ENCODE measurements at regions not wholly inside any gene's neighbourhood (a gene's known extent, or its start where the extent isn't known, plus 50 kb on each side); places are given as distances from the start of the nearest gene placed in this dataset.

- Histone ChIP-seq H2BK120ac (ENCODE audit: low read depth, low read length) (no peak overlapping the region), H4K8ac (ENCODE audit: low read depth in 2 of 2, low read length in 2 of 2) (no peak overlapping the region), H3K79me1 (ENCODE audit: low read depth in 1 of 2, low read length in 2 of 2) (no peaks in the 10 kb centered on the region), H3K4me1 (ENCODE audit: control insufficient read depth, insufficient read depth, low read length) (no peaks in the 10 kb centered on the region), H3K4ac (ENCODE audit: low read depth, low read length) (no peak overlapping the region), H2AK5ac (ENCODE audit: low read depth, low read length) (no peak overlapping the region), H3K9ac (ENCODE audit: low read depth, low read length) (no peak overlapping the region), H3K9me3 (ENCODE audit: control insufficient read depth, insufficient read depth, low read length) (no peaks in the 10 kb centered on the region), H2BK20ac (ENCODE audit: low read depth, low read length) (no peak overlapping the region), H4K91ac (ENCODE audit: insufficient read depth, low read depth, low read length) (no peak overlapping the region), H3K4me2 (ENCODE audit: low read depth, low read length) (no peak overlapping the region), H3K27me3 (ENCODE audit: control insufficient read depth, insufficient read depth, low read length) (no peaks in the 10 kb centered on the region), H3K18ac (ENCODE audit: low read depth, low read length) (no peak overlapping the region), H3K4me3 (ENCODE audit: insufficient read depth, low read depth, low read length) (no peak overlapping the region), H2AFZ (replicated peaks; ENCODE audit: low read length, poor library complexity) (peak overlapping the region; percentile 17), H3K23ac (ENCODE audit: low read depth, low read length) (no peak overlapping the region), H2BK15ac (ENCODE audit: low read depth, low read length) (no peak overlapping the region), H4K5ac (ENCODE audit: low read depth, low read length) (no peak overlapping the region), H2BK5ac (ENCODE audit: low read depth, low read length, poor library complexity, severe bottlenecking) (no peak overlapping the region), H3K14ac (replicated peaks; ENCODE audit: low read depth, low read length) (no peak overlapping the region), H3K36me3 (ENCODE audit: control insufficient read depth, insufficient read depth, low read length) (no peaks in the 10 kb centered on the region), H3K9me1 (ENCODE audit: insufficient read depth, low read length) (no peaks in the 10 kb centered on the region), H4K20me1 (ENCODE audit: insufficient read depth, low read length) (no peaks in the 10 kb centered on the region), H3K56ac (ENCODE audit: extremely low read depth, insufficient read depth, low read length) (no peak overlapping the region), H2AK9ac (replicated peaks; ENCODE audit: low read depth, low read length, poor library complexity) (no peak overlapping the region), H3K27ac (ENCODE audit: insufficient read depth, low read length) (no peak overlapping the region)
- DNase-seq (no peak), ATAC-seq (ENCODE audit: low read depth) (no peak)
- dilution Hi-C loops (cut with HindIII; ENCODE audit: low sequenced_read_pairs, unreplicated experiment) (no loop called here), in situ Hi-C loops (cut with MboI; ENCODE audit: low sequenced_read_pairs) (no loop called here), intact Hi-C loops (cut with micrococcal nuclease) (no loop called here)
- ChIA-PET POLR2A (ENCODE audit: unreplicated experiment) (no interaction called here), CTCF (interaction anchor here (2.4 kb wide), 1 partner anchor 12 kb away, joined by 24 read pairs; no protein-coding TSS in a partner anchor)
- no TSS peak for BruUV-seq (replicated peaks)
- no CpG with 5 or more reads among the region's 3 CpGs for WGBS, 2 experiments (ENCODE audit: extremely low coverage in 2 of 2, insufficient read length in 1 of 2)
- TF ChIP-seq RFX5 (IDR thresholded peaks at IDR 0.05; ENCODE audit: low read depth, low read length) (no peak), BHLHE40 (IDR thresholded peaks at IDR 0.05; ENCODE audit: low read depth, low read length) (no peak), RCOR1 (IDR thresholded peaks at IDR 0.05; ENCODE audit: insufficient replicate concordance, low read length) (no peak), ELK1 (IDR thresholded peaks at IDR 0.05; ENCODE audit: borderline replicate concordance, low read depth, low read length) (no peak), MAZ (IDR thresholded peaks at IDR 0.05; ENCODE audit: borderline replicate concordance, low read depth, low read length) (no peak), NFE2L2 (IDR thresholded peaks at IDR 0.05; ENCODE audit: low read depth, low read length) (no peak), POLR2A (IDR thresholded peaks at IDR 0.05; ENCODE audit: low read depth, low read length) (no peak), MXI1 (IDR thresholded peaks at IDR 0.05; ENCODE audit: borderline replicate concordance, low read depth, low read length) (no peak), MAFK (IDR thresholded peaks at IDR 0.05; ENCODE audit: low read depth, low read length) (no peak), SMC3 (IDR thresholded peaks at IDR 0.05; ENCODE audit: low read depth, low read length) (no peak), CHD1 (IDR thresholded peaks at IDR 0.05; ENCODE audit: low read depth, low read length) (no peak), CEBPB (IDR thresholded peaks at IDR 0.05; ENCODE audit: low read depth, low read length) (no peak), FOS (IDR thresholded peaks at IDR 0.05; ENCODE audit: low read depth, low read length) (no peak), RAD21 (IDR thresholded peaks at IDR 0.05; ENCODE audit: low read length) (no peak), CTCF (conservative IDR thresholded peaks at IDR 0.05; ENCODE audit: low read depth, low read length) (no peak)
- TF ChIP-seq, protein P1, sequence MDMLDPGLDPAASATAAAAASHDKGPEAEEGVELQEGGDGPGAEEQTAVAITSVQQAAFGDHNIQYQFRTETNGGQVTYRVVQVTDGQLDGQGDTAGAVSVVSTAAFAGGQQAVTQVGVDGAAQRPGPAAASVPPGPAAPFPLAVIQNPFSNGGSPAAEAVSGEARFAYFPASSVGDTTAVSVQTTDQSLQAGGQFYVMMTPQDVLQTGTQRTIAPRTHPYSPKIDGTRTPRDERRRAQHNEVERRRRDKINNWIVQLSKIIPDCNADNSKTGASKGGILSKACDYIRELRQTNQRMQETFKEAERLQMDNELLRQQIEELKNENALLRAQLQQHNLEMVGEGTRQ (IDR thresholded peaks at IDR 0.05; ENCODE audit: low read depth, low read length): no peak
Measured at GRCh38 chr2:222037211-222037610, 261.6 kb downstream of the PAX3 start.
